WI38 (cell line): ENCODE measurements at regions not wholly inside any gene's neighbourhood (a gene's known extent, or its start where the extent isn't known, plus 50 kb on each side); places are given as distances from the start of the nearest gene placed in this dataset.

Experiments used
- H3K4me3 ChIP-seq: 2 replicates; pipeline ENCODE4 v1.5.1; 2011; ENCODE audit warnings: low read depth, mild to moderate bottlenecking, control low read depth, low read length
- CTCF ChIP-seq: IDR thresholded peaks from 2 replicates; pipeline ENCODE4 v1.5.1; 2012; ENCODE audit warnings: low read depth, mild to moderate bottlenecking, control low read depth, low read length

GRCh38 chr2:750628-751027 lies 73.4 kb upstream of the TMEM18 start:
- no peak overlapping the region for H3K4me3 ChIP-seq
- TF ChIP-seq CTCF: no peak

- no peak overlapping the region for H3K4me3 ChIP-seq
- no peak for TF ChIP-seq CTCF
Measured at GRCh38 chr2:747762-748351, 70.7 kb upstream of the TMEM18 start.

GRCh38 chr2:746697-747096 lies 69.5 kb upstream of the TMEM18 start:
- no peak overlapping the region for H3K4me3 ChIP-seq
- no peak for TF ChIP-seq CTCF

- H3K4me3 ChIP-seq: no peak overlapping the region
- no peak for TF ChIP-seq CTCF
Measured at GRCh38 chr2:744088-744487, 66.9 kb upstream of the TMEM18 start.

GRCh38 chr2:742221-742620 lies 65.0 kb upstream of the TMEM18 start:
- H3K4me3 ChIP-seq: no peak overlapping the region
- no peak for TF ChIP-seq CTCF

GRCh38 chr2:741195-741496 lies 63.9 kb upstream of the TMEM18 start:
- no peak for TF ChIP-seq CTCF
- H3K4me3 ChIP-seq: peak overlapping the region; percentile 56

- peak overlapping the region; percentile 56 for H3K4me3 ChIP-seq
Measured at GRCh38 chr2:740322-741194, 63.4 kb upstream of the TMEM18 start.

GRCh38 chr2:739864-740321 lies 62.7 kb upstream of the TMEM18 start:
- H3K4me3 ChIP-seq: peak overlapping the region; percentile 56
